Stimulated activated CD4-positive, alpha-beta T cell treated with anti-CD3 and anti-CD28 coated beads, Interleukin-15, amount 100 ng/mL, for 24 hours (primary cell): ENCODE measurements at regions not wholly inside any gene's neighbourhood (a gene's known extent, or its start where the extent isn't known, plus 50 kb on each side); places are given as distances from the start of the nearest gene placed in this dataset.

ENCODE experiments used
- DNase-seq: peaks from one replicate; pipeline ENCODE4 v3.0.0-alpha.2; 2020

- no peak for DNase-seq
These were observed 194.7 kb upstream of the TLL1 start for GRCh38 chr4:165678236-165678935.

- DNase-seq: no peak
These were observed 194.1 kb upstream of the TLL1 start for GRCh38 chr4:165678936-165679325.

GRCh38 chr4:165680821-165681220 lies 192.2 kb upstream of the TLL1 start:
- DNase-seq: no peak

- DNase-seq: no peak
These were observed 190.4 kb upstream of the TLL1 start for GRCh38 chr4:165682611-165683010.

GRCh38 chr4:165684177-165684805 lies 188.7 kb upstream of the TLL1 start:
- DNase-seq: no peak

GRCh38 chr4:165686756-165687155 lies 186.3 kb upstream of the TLL1 start:
- DNase-seq: no peak

GRCh38 chr4:165689159-165689558 lies 183.9 kb upstream of the TLL1 start:
- no peak for DNase-seq

- DNase-seq: no peak
These were observed 181.0 kb upstream of the TLL1 start for GRCh38 chr4:165692082-165692481.

- no peak for DNase-seq
These were observed 174.8 kb upstream of the TLL1 start for GRCh38 chr4:165698272-165698671.

- DNase-seq: no peak
These were observed 174.0 kb upstream of the TLL1 start for GRCh38 chr4:165699055-165699454.

- peak; percentile 3 for DNase-seq
These were observed 172.2 kb upstream of the TLL1 start for GRCh38 chr4:165700855-165701254.

GRCh38 chr4:165707128-165707527 lies 165.9 kb upstream of the TLL1 start:
- DNase-seq: no peak

GRCh38 chr4:165709516-165709915 lies 163.5 kb upstream of the TLL1 start:
- DNase-seq: no peak

GRCh38 chr4:165709973-165710526 lies 163.0 kb upstream of the TLL1 start:
- DNase-seq: no peak

- no peak for DNase-seq
These were observed 161.6 kb upstream of the TLL1 start for GRCh38 chr4:165711436-165711835.

- no peak for DNase-seq
These were observed 161.1 kb upstream of the TLL1 start for GRCh38 chr4:165711912-165712311.

GRCh38 chr4:165714650-165715049 lies 158.4 kb upstream of the TLL1 start:
- no peak for DNase-seq

- DNase-seq: no peak
These were observed 157.8 kb upstream of the TLL1 start for GRCh38 chr4:165715211-165715610.

GRCh38 chr4:165715989-165716388 lies 157.0 kb upstream of the TLL1 start:
- DNase-seq: no peak

- no peak for DNase-seq
These were observed 156.6 kb upstream of the TLL1 start for GRCh38 chr4:165716472-165716871.

GRCh38 chr4:165718660-165719059 lies 154.4 kb upstream of the TLL1 start:
- no peak for DNase-seq

- DNase-seq: no peak
These were observed 152.5 kb upstream of the TLL1 start for GRCh38 chr4:165720411-165721082.

GRCh38 chr4:165721815-165722214 lies 151.2 kb upstream of the TLL1 start:
- no peak for DNase-seq
